Kidney capillary endothelial cell (primary cell): ENCODE measurements at regions not wholly inside any gene's neighbourhood (a gene's known extent, or its start where the extent isn't known, plus 50 kb on each side); places are given as distances from the start of the nearest gene placed in this dataset.

Experiments used
- DNase-seq: peaks from one replicate; pipeline ENCODE4 v3.0.0-alpha.2; 2018; ENCODE audit warnings: low spot score

GRCh38 chr13:63948045-63948444 is 2532.4 kb upstream of the PCDH20 start:
- no peak for DNase-seq

- DNase-seq = no peak
Observed at GRCh38 chr13:63944911-63945310, 2529.3 kb upstream of the PCDH20 start.

DNA sequence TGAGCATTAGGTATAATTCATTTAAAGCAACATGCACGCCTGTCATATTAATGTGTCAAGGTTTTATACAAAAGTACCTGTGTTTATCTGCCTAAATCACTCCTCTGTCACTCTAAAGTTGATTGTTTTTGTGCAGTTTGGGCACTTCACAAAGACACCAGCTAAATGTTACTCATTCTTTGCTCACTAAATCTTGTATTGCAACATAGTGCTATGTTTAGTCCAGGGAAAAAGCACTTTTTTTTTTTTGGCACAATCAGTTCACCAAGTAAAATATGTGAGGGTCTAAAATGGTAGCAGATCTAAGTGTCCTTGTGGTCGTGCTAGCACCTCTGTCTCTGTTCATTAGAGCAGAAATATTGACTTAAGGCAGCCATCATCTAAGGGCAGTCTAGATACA is 2526.7 kb upstream of the PCDH20 start:
- no peak for DNase-seq

- DNase-seq = no peak
Observed at GRCh38 chr13:63938851-63939250, 2523.2 kb upstream of the PCDH20 start.

- DNase-seq = no peak
Observed at GRCh38 chr13:63910511-63910910, 2494.9 kb upstream of the PCDH20 start.

- DNase-seq = no peak
Observed at GRCh38 chr13:63909726-63910375, 2494.2 kb upstream of the PCDH20 start.

DNA sequence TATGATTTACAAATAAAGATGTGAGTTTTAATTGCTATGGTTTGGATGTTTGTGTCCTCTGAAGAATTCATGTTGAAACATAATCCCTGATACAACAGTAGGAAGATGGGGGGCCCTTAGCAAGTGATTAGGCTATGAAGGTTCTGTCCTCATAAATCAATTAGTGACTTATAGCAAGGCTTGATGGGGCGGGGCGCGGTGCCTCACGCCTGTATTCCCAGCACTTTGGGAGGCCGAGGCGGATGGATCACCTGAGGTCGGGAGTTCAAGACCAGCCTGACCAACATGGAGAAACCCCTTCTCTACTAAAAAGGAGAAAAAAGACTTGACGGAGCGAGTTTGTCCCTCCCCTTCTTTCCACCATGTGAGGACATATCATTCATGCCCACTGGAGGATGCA is 2486.5 kb upstream of the PCDH20 start:
- no peak for DNase-seq

DNA sequence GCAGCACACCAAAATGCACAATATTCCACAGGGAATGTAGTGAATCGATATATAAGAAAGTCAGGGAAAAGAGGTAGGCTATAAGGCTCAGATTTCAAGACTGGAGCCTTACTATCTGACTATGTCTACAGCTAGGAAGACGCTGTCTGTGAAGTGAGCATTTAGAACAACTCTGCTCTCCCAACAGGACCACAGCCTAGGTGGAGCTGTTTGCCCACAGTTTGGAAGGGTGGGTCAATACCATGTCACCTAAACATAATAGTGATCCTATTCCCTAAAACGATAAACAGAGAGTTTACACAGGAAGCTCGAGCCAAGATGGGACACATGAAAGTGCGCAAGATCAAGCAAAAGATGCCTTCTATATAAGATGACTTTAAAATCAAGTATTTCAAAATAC is 2486.0 kb upstream of the PCDH20 start:
- no peak for DNase-seq

DNA sequence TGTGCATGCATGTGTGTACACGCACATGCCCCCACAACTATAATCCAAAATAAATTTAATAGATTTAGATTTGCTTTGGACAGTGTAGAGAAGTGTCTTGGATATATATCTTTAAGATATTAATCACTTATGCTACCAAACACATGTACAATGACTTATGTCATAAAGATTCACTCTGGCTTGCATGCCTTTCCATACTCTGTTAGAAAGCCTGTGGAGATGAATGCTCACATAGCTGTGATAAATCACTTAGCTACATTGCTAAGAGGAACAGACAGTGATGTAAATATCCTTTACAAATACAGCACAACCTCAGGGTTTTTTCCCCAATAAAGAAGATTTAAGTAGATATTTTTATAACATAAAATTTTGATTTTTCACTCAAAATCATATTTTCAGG is 2484.8 kb upstream of the PCDH20 start:
- no peak for DNase-seq

GRCh38 chr13:63896321-63896720 is 2480.7 kb upstream of the PCDH20 start:
- no peak for DNase-seq

- DNase-seq = no peak
Observed at GRCh38 chr13:63882052-63882451, 2466.4 kb upstream of the PCDH20 start.

DNA sequence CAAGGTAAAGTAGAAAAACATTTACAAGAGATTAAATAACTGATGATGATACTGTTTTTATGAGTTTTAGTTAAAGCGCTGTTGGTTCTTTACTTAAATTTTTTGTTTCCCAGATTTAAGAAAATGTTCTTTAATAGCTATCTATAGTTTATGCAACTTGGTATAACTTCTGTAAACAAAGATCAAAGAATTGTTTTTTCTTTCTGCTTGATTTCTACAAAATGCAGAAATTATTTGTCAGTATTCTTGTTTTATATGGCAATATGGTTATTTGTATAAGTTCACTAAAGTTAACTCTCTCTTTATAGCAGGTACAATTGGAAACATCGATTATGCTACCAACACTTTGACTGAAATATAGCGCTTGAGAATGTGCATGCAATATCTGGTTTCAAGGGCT is 2465.1 kb upstream of the PCDH20 start:
- no peak for DNase-seq

- DNase-seq = no peak
Observed at GRCh38 chr13:63873936-63874335, 2458.3 kb upstream of the PCDH20 start.

GRCh38 chr13:63864171-63864902 is 2448.7 kb upstream of the PCDH20 start:
- no peak for DNase-seq

- DNase-seq = no peak
Observed at GRCh38 chr13:63855457-63856118, 2439.9 kb upstream of the PCDH20 start.

GRCh38 chr13:63853816-63854215 is 2438.2 kb upstream of the PCDH20 start:
- DNase-seq = no peak

- DNase-seq = no peak
Observed at GRCh38 chr13:63851526-63851925, 2435.9 kb upstream of the PCDH20 start.

DNA sequence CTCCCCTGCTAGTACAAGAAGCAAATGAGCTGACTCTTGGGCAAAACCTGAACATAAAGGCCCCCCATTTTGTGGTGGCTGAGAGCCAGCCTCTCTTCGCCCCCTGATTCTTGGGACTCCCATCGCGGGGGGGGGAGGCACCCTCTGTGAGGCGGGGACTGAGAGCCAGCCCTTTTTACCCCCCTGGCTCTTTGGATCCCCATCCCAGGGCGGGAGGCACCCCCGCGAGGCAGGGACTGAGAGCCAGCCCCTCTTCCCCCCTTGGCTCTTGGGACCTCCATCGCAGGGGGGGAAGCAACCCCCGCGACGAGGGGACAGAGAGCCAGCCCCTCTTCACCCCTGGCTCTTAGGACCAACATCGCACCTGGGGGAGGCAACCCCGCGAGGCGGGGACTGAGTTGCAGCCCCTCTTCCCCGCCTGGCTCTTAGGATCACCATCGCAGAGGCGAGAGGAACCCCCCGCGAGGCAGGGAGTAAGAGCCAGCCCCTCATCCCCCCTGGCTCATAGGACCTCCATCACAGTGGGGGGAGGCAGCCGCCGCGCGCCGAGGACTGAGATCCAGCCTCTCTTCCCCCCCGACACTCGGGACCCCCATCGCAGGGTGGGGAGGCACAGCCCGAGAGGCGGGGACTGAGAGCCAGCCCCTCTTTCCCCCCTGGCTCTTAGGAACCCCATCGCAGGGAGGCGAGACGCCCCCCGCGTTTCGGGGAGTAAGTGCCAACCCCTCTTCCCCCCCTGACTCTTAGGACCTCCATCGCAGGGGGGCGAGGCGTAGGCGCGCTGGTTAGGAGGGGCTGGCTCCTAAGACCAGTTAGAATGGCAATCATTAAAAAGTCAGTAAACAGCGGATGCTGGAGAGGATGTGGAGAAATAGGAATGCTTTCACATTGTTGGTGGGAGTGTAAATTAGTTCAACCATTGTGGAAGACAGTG is 2428.4 kb upstream of the PCDH20 start:
- DNase-seq = no peak

GRCh38 chr13:63842102-63842501 is 2426.5 kb upstream of the PCDH20 start:
- DNase-seq = no peak

GRCh38 chr13:63840551-63841421 is 2425.1 kb upstream of the PCDH20 start:
- no peak for DNase-seq
